ENCODE measurements at regions not wholly inside any gene's neighbourhood (a gene's known extent, or its start where the extent isn't known, plus 50 kb on each side); places are given as distances from the start of the nearest gene placed in this dataset.

GRCh38 chr1:58926152-58926551, 142.3 kb upstream of the JUN start:
- no peak for TF ChIP-seq CTCF (IDR thresholded peaks at IDR 0.05; ENCODE audit: poor library complexity, severe bottlenecking)
- TF ChIP-seq EP300 (conservative IDR thresholded peaks at IDR 0.05; ENCODE audit: poor library complexity, severe bottlenecking): no peak
- TF ChIP-seq TAF1 (IDR thresholded peaks at IDR 0.05; ENCODE audit: low read depth): no peak
- TF ChIP-seq MXI1 (conservative IDR thresholded peaks at IDR 0.05; ENCODE audit: poor library complexity, severe bottlenecking): no peak
- TF ChIP-seq EZH2 (IDR thresholded peaks at IDR 0.05; ENCODE audit: borderline replicate concordance, insufficient read depth, low read length, poor library complexity, severe bottlenecking): no peak
